Stimulated activated memory B cell treated with anti-CD40 and anti-IgM and Interleukin-4, amounts not matched to agents 10 μg/mL and 1 μg/mL and 100 μg/mL, for 72 hours (primary cell): ENCODE measurements at regions not wholly inside any gene's neighbourhood (a gene's known extent, or its start where the extent isn't known, plus 50 kb on each side); places are given as distances from the start of the nearest gene placed in this dataset.
A peak's percentile ranks its signal among the peaks of the same experiment; 100 is the strongest.
"Not testable (repeated sequence)": the region's sequence is repeated elsewhere in the genome, so short reads cannot be mapped to it uniquely, and the experiment has no call there.

Source experiments
- ATAC-seq: fragments of 150-1000 bp; cut with Tn5 transposase; 2 replicates; pipeline ENCODE4 v1.10.0; 2021
- H3K27ac Mint-ChIP-seq: one replicate; pipeline ENCODE4 v1.8.0; 2022; ENCODE audit warnings: mild to moderate bottlenecking, mixed read lengths
- H3K27me3 Mint-ChIP-seq: one replicate; pipeline ENCODE4 v1.8.0; 2022; ENCODE audit warnings: mixed read lengths
- H3K36me3 Mint-ChIP-seq: one replicate; pipeline ENCODE4 v1.8.0; 2022; ENCODE audit warnings: mixed read lengths
- H3K4me1 Mint-ChIP-seq: one replicate; pipeline ENCODE4 v1.8.0; 2022; ENCODE audit warnings: mixed read lengths
- H3K4me3 Mint-ChIP-seq: one replicate; pipeline ENCODE4 v1.8.0; 2022; ENCODE audit warnings: mild to moderate bottlenecking, moderate library complexity, mixed read lengths
- H3K9me3 Mint-ChIP-seq: one replicate; pipeline ENCODE4 v1.8.0; 2022; ENCODE audit warnings: mixed read lengths

GRCh38 chr1:117719004-117719403, 113.2 kb downstream of the TENT5C start:
- H3K36me3 Mint-ChIP-seq = peaks cover 19% of the 10 kb centered on the region
- peaks cover 33% of the 10 kb centered on the region for H3K27me3 Mint-ChIP-seq
- no peak overlapping the region for H3K4me3 Mint-ChIP-seq
- H3K27ac Mint-ChIP-seq = no peak overlapping the region
- ATAC-seq = no peak
- H3K9me3 Mint-ChIP-seq = peaks cover 40% of the 10 kb centered on the region
- H3K4me1 Mint-ChIP-seq = no peaks in the 10 kb centered on the region

GRCh38 chr1:117732065-117732797, 126.4 kb downstream of the TENT5C start:
- Mint-ChIP-seq H3K27me3 (no peaks in the 10 kb centered on the region), H3K27ac (peak overlapping the region; percentile 22), H3K4me3 (no peak overlapping the region), H3K4me1 (peaks cover 16% of the 10 kb centered on the region), H3K9me3 (peaks cover 14% of the 10 kb centered on the region), H3K36me3 (peaks cover 5% of the 10 kb centered on the region)
- ATAC-seq = peak; percentile 27

GRCh38 chr1:117732956-117733355, 127.1 kb downstream of the TENT5C start:
- ATAC-seq = no peak

GRCh38 chr1:117734403-117734802, 128.6 kb downstream of the TENT5C start:
- Mint-ChIP-seq H3K4me1 (peaks cover 16% of the 10 kb centered on the region), H3K9me3 (peaks cover 2% of the 10 kb centered on the region), H3K4me3 (no peak overlapping the region), H3K27me3 (no peaks in the 10 kb centered on the region), H3K36me3 (no peaks in the 10 kb centered on the region), H3K27ac (peak overlapping the region; percentile 90)
- ATAC-seq = no peak

More at GRCh38 chr1:117732956-117733355, 127.1 kb downstream of the TENT5C start:
- H3K4me3 Mint-ChIP-seq = no peak overlapping the region
- peaks cover 16% of the 10 kb centered on the region for H3K4me1 Mint-ChIP-seq
- H3K9me3 Mint-ChIP-seq = peaks cover 10% of the 10 kb centered on the region
- H3K27me3 Mint-ChIP-seq = no peaks in the 10 kb centered on the region
- peak overlapping the region; percentile 22 for H3K27ac Mint-ChIP-seq
- no peaks in the 10 kb centered on the region for H3K36me3 Mint-ChIP-seq

GRCh38 chr1:117735045-117735992, 129.5 kb downstream of the TENT5C start:
- peak overlapping the region; percentile 77 for H3K4me3 Mint-ChIP-seq
- peaks cover 2% of the 10 kb centered on the region for H3K9me3 Mint-ChIP-seq
- peaks cover 16% of the 10 kb centered on the region for H3K4me1 Mint-ChIP-seq
- no peaks in the 10 kb centered on the region for H3K36me3 Mint-ChIP-seq
- H3K27me3 Mint-ChIP-seq = no peaks in the 10 kb centered on the region
- peak overlapping the region; percentile 90 for H3K27ac Mint-ChIP-seq
- no peak for ATAC-seq

- Mint-ChIP-seq H3K36me3 (no peaks in the 10 kb centered on the region), H3K27me3 (peaks cover 6% of the 10 kb centered on the region), H3K27ac (no peak overlapping the region), H3K4me1 (peaks cover 10% of the 10 kb centered on the region), H3K9me3 (peaks cover 6% of the 10 kb centered on the region), H3K4me3 (no peak overlapping the region)
- ATAC-seq = no peak
Observed at GRCh38 chr1:117739504-117739903, 133.7 kb downstream of the TENT5C start.

GRCh38 chr1:117740496-117740895, 134.6 kb downstream of the TENT5C start:
- Mint-ChIP-seq H3K27ac (no peak overlapping the region), H3K27me3 (peaks cover 6% of the 10 kb centered on the region), H3K4me1 (peaks cover 2% of the 10 kb centered on the region), H3K4me3 (no peak overlapping the region), H3K9me3 (peaks cover 6% of the 10 kb centered on the region), H3K36me3 (no peaks in the 10 kb centered on the region)
- ATAC-seq = no peak

- not testable (repeated sequence) for H3K4me1 Mint-ChIP-seq
- Mint-ChIP-seq H3K9me3 (peaks cover 16% of the 10 kb centered on the region), H3K27me3 (peaks cover 36% of the 10 kb centered on the region)
Observed at GRCh38 chr1:117746565-117746964, 140.7 kb downstream of the TENT5C start.

GRCh38 chr1:117747605-117748004, 141.8 kb downstream of the TENT5C start:
- Mint-ChIP-seq H3K9me3 (peaks cover 12% of the 10 kb centered on the region), H3K27me3 (peaks cover 36% of the 10 kb centered on the region), H3K27ac (no peak overlapping the region), H3K36me3 (peaks cover 13% of the 10 kb centered on the region), H3K4me1 (no peaks in the 10 kb centered on the region), H3K4me3 (no peak overlapping the region)
- no peak for ATAC-seq

More at GRCh38 chr1:117746565-117746964, 140.7 kb downstream of the TENT5C start:
- ATAC-seq, H3K4me3 Mint-ChIP-seq, H3K27ac Mint-ChIP-seq: not testable (repeated sequence)
- H3K36me3 Mint-ChIP-seq = peaks cover 13% of the 10 kb centered on the region

- Mint-ChIP-seq H3K27me3 (peaks cover 30% of the 10 kb centered on the region), H3K4me3 (no peak overlapping the region), H3K4me1 (no peaks in the 10 kb centered on the region), H3K27ac (no peak overlapping the region), H3K36me3 (peaks cover 7% of the 10 kb centered on the region), H3K9me3 (peaks cover 8% of the 10 kb centered on the region)
- ATAC-seq = no peak
Observed at GRCh38 chr1:117751321-117751720, 145.5 kb downstream of the TENT5C start.

GRCh38 chr1:117752661-117753060, 146.8 kb downstream of the TENT5C start:
- peaks cover 22% of the 10 kb centered on the region for H3K27me3 Mint-ChIP-seq
- no peak for ATAC-seq
- no peak overlapping the region for H3K4me3 Mint-ChIP-seq

GRCh38 chr1:117753232-117753631, 147.4 kb downstream of the TENT5C start:
- H3K27me3 Mint-ChIP-seq = peaks cover 23% of the 10 kb centered on the region
- no peak overlapping the region for H3K4me3 Mint-ChIP-seq

More at GRCh38 chr1:117752661-117753060, 146.8 kb downstream of the TENT5C start:
- Mint-ChIP-seq H3K27ac (no peak overlapping the region), H3K4me1 (no peaks in the 10 kb centered on the region), H3K36me3 (peaks cover 5% of the 10 kb centered on the region), H3K9me3 (peaks cover 3% of the 10 kb centered on the region)

GRCh38 chr1:117753652-117754051, 147.8 kb downstream of the TENT5C start:
- peaks cover 24% of the 10 kb centered on the region for H3K27me3 Mint-ChIP-seq
- H3K4me1 Mint-ChIP-seq = peaks cover 6% of the 10 kb centered on the region
- H3K36me3 Mint-ChIP-seq = peaks cover under 1% of the 10 kb centered on the region
- no peaks in the 10 kb centered on the region for H3K9me3 Mint-ChIP-seq
- no peak for ATAC-seq
- H3K4me3 Mint-ChIP-seq = no peak overlapping the region
- no peak overlapping the region for H3K27ac Mint-ChIP-seq

More at GRCh38 chr1:117753232-117753631, 147.4 kb downstream of the TENT5C start:
- Mint-ChIP-seq H3K4me1 (peaks cover 2% of the 10 kb centered on the region), H3K27ac (no peak overlapping the region), H3K36me3 (peaks cover 5% of the 10 kb centered on the region), H3K9me3 (peaks cover 3% of the 10 kb centered on the region)
- ATAC-seq = no peak

- no peak for ATAC-seq
- Mint-ChIP-seq H3K27me3 (peaks cover 24% of the 10 kb centered on the region), H3K4me3 (no peak overlapping the region), H3K36me3 (no peaks in the 10 kb centered on the region), H3K9me3 (no peaks in the 10 kb centered on the region), H3K27ac (no peak overlapping the region), H3K4me1 (peaks cover 11% of the 10 kb centered on the region)
Observed at GRCh38 chr1:117754061-117754969, 148.5 kb downstream of the TENT5C start.
